Jurkat, Clone E6-1 (cell line): ENCODE measurements at regions not wholly inside any gene's neighbourhood (a gene's known extent, or its start where the extent isn't known, plus 50 kb on each side); places are given as distances from the start of the nearest gene placed in this dataset.

ENCODE experiments used
- DNase-seq: peaks from one replicate; pipeline ENCODE4 v3.0.0-alpha.2; 2011; ENCODE audit warnings: low read depth, low spot score
- H3K4me3 ChIP-seq: 2 replicates; pipeline ENCODE4 v1.5.1; 2011; ENCODE audit warnings: mild to moderate bottlenecking, low read length, control low read depth, moderate library complexity

GRCh38 chr5:117947121-117947520 lies 1041.2 kb downstream of the DTWD2 start:
- no peak for DNase-seq
- H3K4me3 ChIP-seq = no peak overlapping the region

DNA sequence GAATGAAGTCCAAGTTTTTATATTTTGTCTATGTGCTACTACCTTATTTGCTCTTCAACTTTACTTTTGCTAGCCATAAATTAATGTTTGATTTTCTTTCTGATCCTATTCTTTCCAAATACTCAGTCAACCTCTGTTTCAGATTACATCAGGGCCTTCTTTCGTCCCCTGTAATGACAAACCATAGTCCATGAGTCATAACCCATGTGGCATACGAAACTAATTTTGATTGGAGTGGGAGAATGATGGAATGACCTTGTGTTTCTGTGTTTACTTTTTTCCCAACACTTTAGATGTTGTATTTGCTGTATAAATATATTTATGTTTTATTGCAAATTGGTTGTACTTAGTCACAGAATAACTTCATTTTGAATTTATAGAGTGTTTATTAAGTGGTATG lies 1043.1 kb downstream of the DTWD2 start:
- no peak overlapping the region for H3K4me3 ChIP-seq
- DNase-seq = no peak

DNA sequence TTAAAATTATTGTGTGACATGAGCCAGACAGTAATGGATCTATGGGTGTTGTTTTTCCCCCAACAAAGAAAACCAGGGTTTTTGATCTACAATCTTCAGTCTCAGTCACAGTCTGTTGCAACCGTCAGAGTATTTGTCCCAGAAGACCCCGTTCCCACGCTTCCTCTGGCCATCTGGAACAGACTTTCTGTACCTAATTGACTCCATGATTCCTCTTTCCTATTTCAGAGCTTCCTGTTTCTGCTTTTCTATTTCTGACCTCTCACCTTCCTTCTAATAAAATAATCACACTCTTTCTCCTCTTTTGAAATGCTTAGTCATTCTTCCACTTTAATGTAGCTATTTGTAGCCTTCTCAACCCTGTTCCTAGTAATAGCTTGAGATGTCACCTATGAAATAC lies 1044.8 kb downstream of the DTWD2 start:
- DNase-seq = no peak
- H3K4me3 ChIP-seq = no peak overlapping the region

DNA sequence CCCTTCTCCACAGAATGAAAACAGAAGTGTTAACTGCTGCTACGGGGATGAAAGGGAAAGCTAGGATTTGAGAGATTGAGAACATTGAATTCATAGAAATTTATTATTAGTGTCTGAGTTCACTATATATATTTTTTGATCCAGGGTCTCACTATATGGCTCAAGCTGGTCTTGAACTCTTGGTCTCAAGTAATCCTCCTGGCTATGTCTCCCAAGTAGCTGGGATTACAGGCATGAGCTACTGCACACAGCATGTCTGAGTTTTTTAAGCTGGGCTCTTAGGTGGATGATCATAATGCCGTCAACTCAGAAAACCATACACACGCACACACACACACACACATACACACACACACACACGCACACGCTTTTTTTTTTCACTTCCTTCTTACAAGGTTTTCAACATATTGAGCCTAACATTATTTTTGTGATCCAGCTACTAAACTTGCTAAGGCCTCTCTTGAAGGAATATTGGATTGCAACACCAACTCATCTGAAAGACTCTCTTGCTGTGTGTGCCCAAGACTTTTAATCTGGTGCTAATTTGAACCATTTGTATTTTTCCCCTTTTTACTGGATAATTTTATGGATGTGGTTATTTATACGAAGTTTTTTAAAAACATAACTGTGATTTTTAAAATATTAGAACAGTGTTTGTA lies 1045.4 kb downstream of the DTWD2 start:
- no peak for DNase-seq
- H3K4me3 ChIP-seq = no peak overlapping the region

- no peak overlapping the region for H3K4me3 ChIP-seq
- DNase-seq = no peak
These were observed 1095.1 kb downstream of the DTWD2 start for GRCh38 chr5:117893211-117893610.

GRCh38 chr5:117892360-117892759 lies 1096.0 kb downstream of the DTWD2 start:
- H3K4me3 ChIP-seq = no peak overlapping the region
- no peak for DNase-seq

DNA sequence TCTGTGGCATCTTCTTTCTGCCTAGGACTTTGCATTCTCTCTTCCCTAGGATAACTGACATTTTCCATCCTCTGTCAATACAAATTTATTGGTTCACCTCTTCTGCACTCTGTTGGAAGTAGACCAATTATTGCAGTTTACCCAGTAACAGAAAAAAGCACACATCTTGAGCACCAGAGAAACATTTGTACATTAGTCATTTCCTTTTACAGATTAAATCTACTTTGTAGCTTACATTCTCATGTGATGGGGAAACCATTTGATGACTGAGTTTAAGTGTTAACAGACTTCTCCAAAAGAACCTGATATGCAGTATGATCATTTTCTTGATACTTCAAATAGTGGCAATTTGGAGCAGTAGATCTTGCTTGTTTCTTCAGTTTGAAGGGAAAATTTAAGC lies 1098.8 kb downstream of the DTWD2 start:
- H3K4me3 ChIP-seq = no peak overlapping the region
- DNase-seq = peak; percentile 33

DNA sequence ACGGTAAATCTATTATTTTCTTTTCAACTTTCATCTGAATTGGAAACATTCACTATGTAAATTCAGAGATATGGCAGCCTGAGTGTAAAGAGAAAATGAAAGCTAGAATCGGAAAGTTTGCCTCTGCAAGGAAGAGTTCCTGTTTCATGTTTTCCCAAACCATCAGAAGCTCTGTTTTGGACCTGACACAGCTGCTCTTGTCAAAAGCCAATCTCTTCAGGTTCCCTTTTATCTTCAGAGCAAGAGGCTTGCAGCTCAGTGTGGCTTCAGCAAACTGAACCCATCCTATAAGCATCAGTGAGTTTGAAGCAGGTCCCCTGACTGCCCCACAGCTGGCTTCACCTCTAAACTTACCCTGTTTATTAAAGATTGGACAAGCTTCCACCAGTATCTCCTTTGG lies 1099.7 kb downstream of the DTWD2 start:
- peak; percentile 25 for DNase-seq
- H3K4me3 ChIP-seq = no peak overlapping the region

DNA sequence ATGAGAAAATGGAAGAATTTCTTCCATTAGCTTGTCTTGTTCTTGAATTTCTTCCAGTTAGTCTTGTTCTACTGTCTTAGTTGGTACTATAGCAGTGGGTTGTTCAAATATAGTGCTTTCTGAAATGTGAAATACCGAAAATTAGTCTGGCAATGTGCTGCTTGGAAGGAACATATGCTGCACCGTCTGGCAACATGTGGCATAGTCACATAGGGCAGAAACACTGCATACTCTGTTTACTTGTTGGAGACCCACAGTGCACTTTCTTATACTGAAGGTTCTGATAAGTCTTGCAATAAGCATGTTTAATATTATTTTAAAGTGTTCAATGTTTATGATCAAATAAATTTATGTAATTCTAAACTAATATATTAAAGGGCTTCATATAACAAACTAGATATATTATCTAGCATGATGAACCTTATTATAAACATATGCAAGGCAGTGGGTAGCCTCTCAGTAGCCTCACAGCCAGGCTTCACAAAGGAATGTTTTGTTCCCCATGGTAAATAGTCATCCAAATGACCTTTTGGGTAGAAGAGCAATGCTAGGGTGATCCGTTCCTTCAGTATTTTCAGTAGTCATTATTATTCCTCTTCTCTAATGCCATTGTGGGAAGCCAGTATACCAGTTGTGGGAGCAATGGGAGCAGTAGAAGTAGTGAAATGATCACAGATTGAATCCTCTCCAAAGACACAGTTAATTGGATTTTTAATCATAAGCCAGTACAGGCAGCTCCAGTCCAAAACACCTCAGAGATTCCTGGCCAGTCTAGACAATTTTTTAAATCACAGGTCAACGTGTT lies 1106.7 kb downstream of the DTWD2 start:
- no peak for DNase-seq
- H3K4me3 ChIP-seq = no peak overlapping the region

DNA sequence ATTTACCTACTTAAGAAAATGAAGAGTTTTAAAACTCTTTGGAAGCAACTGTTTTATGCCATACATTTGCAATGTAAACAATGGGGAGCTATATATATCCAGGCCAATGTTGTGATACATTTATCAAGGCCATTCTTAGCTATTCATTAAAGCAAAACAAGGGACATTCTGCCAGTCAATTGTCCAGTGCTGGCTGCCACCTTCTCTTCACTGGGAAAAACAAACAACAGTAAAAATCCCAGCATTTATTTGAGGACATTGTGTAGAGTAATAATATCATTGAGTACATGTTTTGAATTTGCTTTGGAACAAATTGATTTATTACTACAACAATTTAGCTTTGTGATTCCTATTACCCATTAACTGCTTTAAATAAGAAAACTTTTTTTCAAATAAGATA lies 1107.4 kb downstream of the DTWD2 start:
- no peak overlapping the region for H3K4me3 ChIP-seq
- DNase-seq = no peak

DNA sequence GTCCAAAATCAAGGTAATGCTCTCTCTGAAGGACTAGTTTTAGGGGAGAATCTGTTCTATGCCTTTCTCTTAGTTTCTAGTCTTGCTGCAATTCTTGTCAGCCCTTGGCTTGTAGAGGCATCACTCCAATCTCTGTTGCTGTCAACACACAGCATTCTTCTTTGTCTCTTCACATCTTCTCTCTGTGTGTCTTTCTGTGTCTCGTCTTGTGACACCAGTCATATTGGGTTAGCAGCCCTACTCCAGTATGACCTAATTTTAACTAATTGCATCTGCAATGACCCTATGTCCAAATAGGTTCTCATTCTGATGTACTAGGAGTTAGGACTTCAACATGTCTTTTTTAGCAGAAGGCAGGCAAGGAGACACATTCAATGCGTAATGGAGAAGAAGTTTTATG lies 1110.6 kb downstream of the DTWD2 start:
- DNase-seq = no peak
- no peak overlapping the region for H3K4me3 ChIP-seq

GRCh38 chr5:117872798-117873368 lies 1115.5 kb downstream of the DTWD2 start:
- no peak for DNase-seq

DNA sequence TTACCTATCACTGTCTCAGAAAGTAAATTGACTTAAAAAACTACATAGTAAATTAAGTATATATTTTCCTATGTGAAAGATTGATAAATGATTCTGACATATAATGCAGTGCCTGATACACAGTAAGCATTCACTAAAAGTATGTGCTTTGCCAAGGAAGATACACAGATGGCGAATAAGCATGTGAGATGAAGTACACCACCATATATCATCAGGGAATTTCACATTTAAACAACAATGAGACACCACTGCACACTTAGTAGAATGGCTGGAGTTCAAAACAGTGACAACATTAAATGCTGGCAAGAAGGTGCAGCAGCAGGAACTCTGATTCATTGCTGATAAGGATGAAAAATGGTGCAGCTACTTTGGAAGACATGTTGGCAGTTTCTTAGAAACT lies 1118.8 kb downstream of the DTWD2 start:
- DNase-seq = no peak
- H3K4me3 ChIP-seq = no peak overlapping the region

More at GRCh38 chr5:117872798-117873368, 1115.5 kb downstream of the DTWD2 start:
- no peak overlapping the region for H3K4me3 ChIP-seq

DNA sequence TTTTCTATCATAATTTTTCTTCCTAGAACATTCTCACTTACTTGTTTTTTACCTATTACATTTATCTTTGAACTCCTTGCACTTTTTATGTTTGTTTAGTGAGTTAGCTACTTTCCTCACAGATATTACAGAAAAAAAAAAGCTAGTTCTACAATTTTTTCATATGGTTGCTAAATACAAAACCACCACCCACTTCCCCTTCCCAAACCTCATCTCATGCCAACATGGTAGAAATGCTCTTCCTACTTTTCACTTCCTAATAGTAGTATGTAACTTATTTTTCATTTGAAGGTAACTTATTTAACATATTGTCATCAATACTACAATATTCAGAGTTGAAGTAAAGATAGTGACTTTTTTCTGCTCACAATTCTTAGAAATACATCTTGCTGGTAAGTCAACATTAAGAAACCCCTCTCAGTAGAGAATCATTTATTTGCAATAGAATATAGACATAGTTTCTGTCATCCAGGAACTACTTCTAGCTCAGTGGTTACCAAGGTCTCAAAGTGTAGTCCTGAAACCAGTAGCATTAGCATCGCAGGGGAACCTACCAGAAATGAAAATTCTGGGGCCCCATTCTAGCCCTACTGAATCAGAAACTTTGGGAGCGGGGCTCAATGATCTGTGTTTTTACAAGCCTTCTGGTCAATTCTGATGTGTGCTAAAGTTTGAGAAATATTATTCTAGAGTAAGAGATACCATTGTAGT lies 1124.6 kb downstream of the DTWD2 start:
- no peak for DNase-seq
- H3K4me3 ChIP-seq = no peak overlapping the region

DNA sequence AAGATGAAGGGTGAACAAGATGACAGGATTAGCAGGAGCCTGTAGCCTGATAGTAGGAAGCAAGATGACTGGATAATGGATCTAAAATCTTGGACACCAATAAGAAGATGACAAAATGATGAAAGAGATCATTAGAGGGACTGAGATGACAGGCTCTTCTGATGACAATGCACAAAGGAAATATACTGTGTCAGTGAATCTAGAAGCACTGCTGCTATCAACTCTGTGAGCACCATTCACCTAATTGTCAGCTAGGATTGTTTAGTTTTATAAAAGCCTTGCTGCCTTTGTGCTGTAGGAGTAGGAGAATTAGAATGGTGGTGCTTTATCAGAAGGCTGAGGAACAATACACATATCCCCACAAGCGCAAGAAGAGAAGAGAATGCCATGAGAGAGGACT lies 1127.8 kb downstream of the DTWD2 start:
- DNase-seq = no peak
- H3K4me3 ChIP-seq = no peak overlapping the region

DNA sequence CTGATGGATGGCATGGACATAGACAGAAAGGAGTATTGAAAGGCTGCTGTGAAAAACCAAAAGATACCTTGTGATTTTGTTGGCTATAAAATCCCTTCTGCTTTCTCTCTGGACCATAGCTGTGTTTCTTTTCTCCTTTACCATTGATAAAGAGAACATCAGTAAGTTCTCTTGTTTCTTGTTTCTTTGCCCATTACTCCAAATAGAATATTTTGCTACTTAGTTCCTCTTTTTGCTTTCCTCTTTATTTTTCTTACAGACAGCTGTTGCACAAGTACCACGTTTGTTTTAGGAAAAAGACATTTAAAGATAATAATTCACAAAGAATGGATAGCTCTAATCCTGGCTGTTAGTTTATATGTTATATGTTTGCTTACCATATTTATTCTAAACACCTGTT lies 1129.2 kb downstream of the DTWD2 start:
- no peak for DNase-seq
- H3K4me3 ChIP-seq = no peak overlapping the region

GRCh38 chr5:117856713-117857112 lies 1131.6 kb downstream of the DTWD2 start:
- H3K4me3 ChIP-seq = no peak overlapping the region
- no peak for DNase-seq

- DNase-seq = no peak
- no peak overlapping the region for H3K4me3 ChIP-seq
These were observed 1150.6 kb downstream of the DTWD2 start for GRCh38 chr5:117837786-117838185.

- no peak overlapping the region for H3K4me3 ChIP-seq
- no peak for DNase-seq
These were observed 1154.7 kb downstream of the DTWD2 start for GRCh38 chr5:117833691-117834090.

DNA sequence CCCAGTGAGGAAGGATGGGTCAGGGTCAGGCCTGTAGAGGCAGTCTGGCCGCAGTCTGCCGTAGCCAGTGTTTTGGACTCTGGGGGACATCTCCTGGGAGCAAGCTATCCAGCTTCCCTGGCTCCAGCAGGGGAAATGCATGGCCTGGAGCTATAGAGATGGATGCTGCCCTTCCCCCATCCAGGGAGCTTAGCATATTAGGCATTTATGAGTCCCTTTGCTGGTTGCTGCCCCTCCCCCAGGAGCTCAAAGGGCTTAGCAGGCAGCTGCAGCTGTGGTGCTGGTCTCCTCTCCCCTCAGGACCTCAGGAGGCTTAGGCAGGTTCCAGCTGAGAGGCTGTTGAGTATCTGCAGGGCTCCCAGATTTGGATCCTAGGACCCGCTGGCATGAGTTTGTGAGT lies 1158.7 kb downstream of the DTWD2 start:
- DNase-seq = no peak
- H3K4me3 ChIP-seq = no peak overlapping the region
